Natural killer cell (primary cell): ENCODE measurements at regions not wholly inside any gene's neighbourhood (a gene's known extent, or its start where the extent isn't known, plus 50 kb on each side); places are given as distances from the start of the nearest gene placed in this dataset.

ENCODE experiments used
- ATAC-seq, 3 donors: fragments of 150-1000 bp in 2 of 3; fragments of 200-7000 bp in 1 of 3; cut with Tn5 transposase; 1 replicate in 1 of 3; 2 replicates in 2 of 3; pipeline ENCODE4 v1.10.0; 2021; ENCODE audit warnings: mild to moderate bottlenecking in 2 of 3, moderate library complexity in 2 of 3
- DNase-seq, 2 donors: peaks; one replicate each; pipeline versions ENCODE4 v3.0.0 to v3.0.0-alpha.2; 2013 to 2021; ENCODE audit warnings: mixed read lengths in 1 of 2
- H3K27ac ChIP-seq: one replicate; pipeline ENCODE4 v1.5.1; 2013; ENCODE audit warnings: mild to moderate bottlenecking, low read length
- H3K27me3 ChIP-seq: one replicate; pipeline ENCODE4 v1.6.1; 2013; ENCODE audit warnings: low read length; ENCODE audit not compliant: control insufficient read depth, insufficient read depth
- H3K36me3 ChIP-seq: one replicate; pipeline ENCODE4 v1.6.1; 2013; ENCODE audit warnings: low read length; ENCODE audit not compliant: control insufficient read depth, insufficient read depth
- H3K4me1 ChIP-seq: one replicate; pipeline ENCODE4 v1.6.1; 2013; ENCODE audit warnings: low read length; ENCODE audit not compliant: control insufficient read depth, insufficient read depth
- H3K4me3 ChIP-seq: one replicate; pipeline ENCODE4 v1.5.1; 2013; ENCODE audit warnings: low read length
- H3K9me3 ChIP-seq: one replicate; pipeline ENCODE4 v1.6.1; 2013; ENCODE audit warnings: low read length; ENCODE audit not compliant: control insufficient read depth, insufficient read depth
- H3K27ac Mint-ChIP-seq, 2 donors: one replicate each; pipeline ENCODE4 v1.8.0; 2022; ENCODE audit warnings: mild to moderate bottlenecking in 2 of 2, mixed read lengths in 2 of 2, moderate library complexity in 1 of 2
- H3K27me3 Mint-ChIP-seq, 2 donors: one replicate each; pipeline ENCODE4 v1.8.0; 2022; ENCODE audit warnings: low read depth in 2 of 2, mixed read lengths in 2 of 2
- H3K36me3 Mint-ChIP-seq: one replicate; pipeline ENCODE4 v1.8.0; 2022; ENCODE audit warnings: mixed read lengths
- H3K4me1 Mint-ChIP-seq, 2 donors: one replicate each; pipeline ENCODE4 v1.8.0; 2022; ENCODE audit warnings: mixed read lengths in 2 of 2
- H3K4me3 Mint-ChIP-seq: one replicate; pipeline ENCODE4 v1.8.0; 2022; ENCODE audit warnings: mild to moderate bottlenecking, moderate library complexity, mixed read lengths
- H3K9me3 Mint-ChIP-seq, 2 donors: one replicate each; pipeline ENCODE4 v1.8.0; 2022; ENCODE audit warnings: mixed read lengths in 2 of 2
- CTCF ChIP-seq: fragments of 200-600 bp; IDR thresholded peaks from one replicate; pipeline ENCODE4 v1.8.0; 2022; ENCODE audit warnings: antibody characterized with exemption
- WGBS: methylation state at CpG from one replicate; pipeline ENCODE4 v1.1.7; 2013; ENCODE audit warnings: missing lambda C conversion rate; ENCODE audit not compliant: insufficient coverage; 5-methylcytosine and 5-hydroxymethylcytosine counted together
- intact Hi-C: fragments of 100-400 bp; cut with micrococcal nuclease; formaldehyde crosslinking; loops from one replicate; pipeline ENCODE4 v1.14.2; 2022

GRCh38 chr4:186481998-186482790 lies 73.2 kb downstream of the MTNR1A start:
- Histone ChIP-seq H3K9me3 (no peaks in the 10 kb centered on the region), H3K27me3 (no peaks in the 10 kb centered on the region), H3K36me3 (no peaks in the 10 kb centered on the region), H3K4me1 (no peaks in the 10 kb centered on the region), H3K4me3 (no peak overlapping the region), H3K27ac (no peak overlapping the region)
- H3K9me3 Mint-ChIP-seq = peaks cover 0 to 5% of the 10 kb centered on the region in 2 donors
- H3K4me1 Mint-ChIP-seq = no peaks in the 10 kb centered on the region
- ATAC-seq = no peak
- H3K27ac Mint-ChIP-seq = no peak overlapping the region
- no peak overlapping the region for H3K4me3 Mint-ChIP-seq
- TF ChIP-seq CTCF = no peak
- no peaks in the 10 kb centered on the region for H3K27me3 Mint-ChIP-seq
- H3K36me3 Mint-ChIP-seq = no peaks in the 10 kb centered on the region
- intact Hi-C loops = no loop called here
- WGBS = 74% methylated on average over 11 of the region's 12 CpGs
- DNase-seq = no peak

- no CpG with 5 or more reads among the region's 1 CpG for WGBS
- no peak overlapping the region for H3K4me3 ChIP-seq
- DNase-seq (no peak), ATAC-seq (no peak)
- H3K36me3 ChIP-seq = no peaks in the 10 kb centered on the region
- no peaks in the 10 kb centered on the region for H3K27me3 ChIP-seq
- H3K27ac Mint-ChIP-seq = no peak overlapping the region
- no peak for TF ChIP-seq CTCF
- no peak overlapping the region for H3K4me3 Mint-ChIP-seq
- no peaks in the 10 kb centered on the region for H3K4me1 Mint-ChIP-seq
- H3K36me3 Mint-ChIP-seq = no peaks in the 10 kb centered on the region
- no peaks in the 10 kb centered on the region for H3K9me3 Mint-ChIP-seq
- intact Hi-C loops = no loop called here
- no peak overlapping the region for H3K27ac ChIP-seq
- no peaks in the 10 kb centered on the region for H3K9me3 ChIP-seq
- H3K4me1 ChIP-seq = no peaks in the 10 kb centered on the region
- H3K27me3 Mint-ChIP-seq = no peaks in the 10 kb centered on the region
These were observed 80.2 kb downstream of the MTNR1A start for GRCh38 chr4:186475202-186475601.

GRCh38 chr4:186473933-186474332 lies 81.4 kb downstream of the MTNR1A start:
- intact Hi-C loops = no loop called here
- Mint-ChIP-seq H3K36me3 (no peaks in the 10 kb centered on the region), H3K27me3 (no peaks in the 10 kb centered on the region), H3K9me3 (no peaks in the 10 kb centered on the region), H3K27ac (no peak overlapping the region), H3K4me3 (no peak overlapping the region), H3K4me1 (no peaks in the 10 kb centered on the region)
- ATAC-seq (no peak), DNase-seq (no peak)
- Histone ChIP-seq H3K36me3 (no peaks in the 10 kb centered on the region), H3K9me3 (no peaks in the 10 kb centered on the region), H3K27ac (no peak overlapping the region), H3K27me3 (no peaks in the 10 kb centered on the region), H3K4me3 (no peak overlapping the region), H3K4me1 (no peaks in the 10 kb centered on the region)
- WGBS = 81% methylated on average over 6 of the region's 6 CpGs
- TF ChIP-seq CTCF = no peak

- Mint-ChIP-seq H3K27ac (no peak overlapping the region), H3K36me3 (no peaks in the 10 kb centered on the region), H3K27me3 (no peaks in the 10 kb centered on the region), H3K4me3 (no peak overlapping the region), H3K4me1 (no peaks in the 10 kb centered on the region), H3K9me3 (peaks cover 0 to under 1% of the 10 kb centered on the region in 2 donors)
- ATAC-seq (no peak), DNase-seq (no peak)
- Histone ChIP-seq H3K4me3 (no peak overlapping the region), H3K4me1 (no peaks in the 10 kb centered on the region), H3K27ac (no peak overlapping the region), H3K36me3 (no peaks in the 10 kb centered on the region), H3K9me3 (no peaks in the 10 kb centered on the region), H3K27me3 (no peaks in the 10 kb centered on the region)
- intact Hi-C loops = no loop called here
- no peak for TF ChIP-seq CTCF
- WGBS = 20% methylated on average over 4 of the region's 4 CpGs
These were observed 82.4 kb downstream of the MTNR1A start for GRCh38 chr4:186472948-186473347.
